ENCODE measurements at regions not wholly inside any gene's neighbourhood (a gene's known extent, or its start where the extent isn't known, plus 50 kb on each side); places are given as distances from the start of the nearest gene placed in this dataset.
"Not testable (repeated sequence)": the region's sequence is repeated elsewhere in the genome, so short reads cannot be mapped to it uniquely, and the experiment has no call there.

- no peak overlapping the region for H3K27ac ChIP-seq
- peak; percentile 73 for DNase-seq (ENCODE audit: low spot score)
- TF ChIP-seq CTCF (conservative IDR thresholded peaks at IDR 0.05; ENCODE audit: low read depth), result no peak
- ChIA-PET CTCF (interaction anchor here (0.6 kb wide), 1 partner anchor 118 kb away, joined by 3 read pairs; no protein-coding TSS in a partner anchor), POLR2A (ENCODE audit: low non-redundant PET) (no interaction called here)
These were observed 222.3 kb upstream of the KIF2A start for GRCh38 chr5:62083661-62084060.

- CTCF ChIA-PET, result no interaction called here
- no peak for DNase-seq (ENCODE audit: low spot score)
- POLR2A ChIA-PET (ENCODE audit: low non-redundant PET), result no interaction called here
- TF ChIP-seq CTCF (conservative IDR thresholded peaks at IDR 0.05; ENCODE audit: low read depth), result no peak
- H3K27ac ChIP-seq, result no peak overlapping the region
These were observed 221.6 kb upstream of the KIF2A start for GRCh38 chr5:62084391-62084790.

- DNase-seq (ENCODE audit: low spot score), result no peak
- H3K27ac ChIP-seq, result no peak overlapping the region
- ChIA-PET POLR2A (ENCODE audit: low non-redundant PET) (no interaction called here), CTCF (no interaction called here)
- TF ChIP-seq CTCF (conservative IDR thresholded peaks at IDR 0.05; ENCODE audit: low read depth), result no peak
These were observed 215.1 kb upstream of the KIF2A start for GRCh38 chr5:62090953-62091352.

GRCh38 chr5:62093411-62093810, 212.6 kb upstream of the KIF2A start:
- CTCF ChIA-PET, result interaction anchor here (0.7 to 1.0 kb wide), 2 partner anchors 11 to 44 kb away, joined by 3 read pairs; no protein-coding TSS in a partner anchor
- no peak for DNase-seq (ENCODE audit: low spot score)
- H3K27ac ChIP-seq, result no peak overlapping the region
- TF ChIP-seq CTCF (conservative IDR thresholded peaks at IDR 0.05; ENCODE audit: low read depth), result no peak
- POLR2A ChIA-PET (ENCODE audit: low non-redundant PET), result no interaction called here

- ChIA-PET CTCF (interaction anchor here (1.0 kb wide), 1 partner anchor 43 kb away, joined by 3 read pairs; no protein-coding TSS in a partner anchor), POLR2A (ENCODE audit: low non-redundant PET) (no interaction called here)
- no peak for TF ChIP-seq CTCF (conservative IDR thresholded peaks at IDR 0.05; ENCODE audit: low read depth)
- H3K27ac ChIP-seq, result no peak overlapping the region
- DNase-seq (ENCODE audit: low spot score), result peak; percentile 53
These were observed 212.0 kb upstream of the KIF2A start for GRCh38 chr5:62093976-62094375.

- DNase-seq (ENCODE audit: low spot score), result no peak
- no peak for TF ChIP-seq CTCF (conservative IDR thresholded peaks at IDR 0.05; ENCODE audit: low read depth)
- POLR2A ChIA-PET (ENCODE audit: low non-redundant PET), result no interaction called here
- no peak overlapping the region for H3K27ac ChIP-seq
- CTCF ChIA-PET, result interaction anchor here (1.2 kb wide), 1 partner anchor 46 kb away, joined by 5 read pairs; no protein-coding TSS in a partner anchor
These were observed 208.6 kb upstream of the KIF2A start for GRCh38 chr5:62097361-62097760.

GRCh38 chr5:62100201-62100600, 205.8 kb upstream of the KIF2A start:
- ChIA-PET CTCF (no interaction called here), POLR2A (ENCODE audit: low non-redundant PET) (no interaction called here)
- DNase-seq (ENCODE audit: low spot score), result peak; percentile 64
- no peak overlapping the region for H3K27ac ChIP-seq
- TF ChIP-seq CTCF (conservative IDR thresholded peaks at IDR 0.05; ENCODE audit: low read depth), result no peak

- CTCF ChIA-PET; POLR2A ChIA-PET (ENCODE audit: low non-redundant PET); DNase-seq (ENCODE audit: low spot score); H3K27ac ChIP-seq: not testable (repeated sequence)
These were observed 202.1 kb upstream of the KIF2A start for GRCh38 chr5:62103863-62104262.
